MM.1S (cell line): ENCODE measurements at regions not wholly inside any gene's neighbourhood (a gene's known extent, or its start where the extent isn't known, plus 50 kb on each side); places are given as distances from the start of the nearest gene placed in this dataset.

Experiments used
- EZH2phosphoT487 ChIP-seq: fragments of 300-600 bp; sonication (generic); IDR thresholded peaks from 2 replicates; pipeline ENCODE4 v1.6.1; 2018; ENCODE audit warnings: antibody characterized with exemption, low read length
- TF ChIP-seq, protein P1 (sequence below): fragments of 300-600 bp; sonication (generic); IDR thresholded peaks from 2 replicates; pipeline ENCODE4 v1.5.1; 2016; ENCODE audit warnings: antibody characterized with exemption, low read length, mixed read lengths

DNA sequence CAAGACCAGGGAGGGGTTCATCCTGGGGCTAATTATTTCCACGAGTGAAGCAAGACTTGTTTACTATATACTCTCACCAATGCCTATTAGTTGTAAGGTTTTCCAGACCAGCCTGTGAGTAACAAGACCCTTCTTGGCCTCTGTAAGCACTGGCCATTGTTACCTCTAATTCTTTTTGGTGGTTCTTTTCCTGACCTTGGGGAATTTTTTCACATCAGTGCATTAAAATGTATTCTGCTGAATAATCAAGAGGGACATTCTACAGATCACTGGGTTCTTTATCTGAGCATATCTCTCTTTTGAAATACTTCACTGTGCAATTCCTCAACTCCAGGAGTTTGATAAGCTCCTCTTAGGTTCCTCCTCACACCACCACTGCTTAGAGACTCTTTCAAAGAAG lies 909.9 kb upstream of the ACVR2A start:
- no peak for TF ChIP-seq EZH2phosphoT487
- TF ChIP-seq, protein P1, sequence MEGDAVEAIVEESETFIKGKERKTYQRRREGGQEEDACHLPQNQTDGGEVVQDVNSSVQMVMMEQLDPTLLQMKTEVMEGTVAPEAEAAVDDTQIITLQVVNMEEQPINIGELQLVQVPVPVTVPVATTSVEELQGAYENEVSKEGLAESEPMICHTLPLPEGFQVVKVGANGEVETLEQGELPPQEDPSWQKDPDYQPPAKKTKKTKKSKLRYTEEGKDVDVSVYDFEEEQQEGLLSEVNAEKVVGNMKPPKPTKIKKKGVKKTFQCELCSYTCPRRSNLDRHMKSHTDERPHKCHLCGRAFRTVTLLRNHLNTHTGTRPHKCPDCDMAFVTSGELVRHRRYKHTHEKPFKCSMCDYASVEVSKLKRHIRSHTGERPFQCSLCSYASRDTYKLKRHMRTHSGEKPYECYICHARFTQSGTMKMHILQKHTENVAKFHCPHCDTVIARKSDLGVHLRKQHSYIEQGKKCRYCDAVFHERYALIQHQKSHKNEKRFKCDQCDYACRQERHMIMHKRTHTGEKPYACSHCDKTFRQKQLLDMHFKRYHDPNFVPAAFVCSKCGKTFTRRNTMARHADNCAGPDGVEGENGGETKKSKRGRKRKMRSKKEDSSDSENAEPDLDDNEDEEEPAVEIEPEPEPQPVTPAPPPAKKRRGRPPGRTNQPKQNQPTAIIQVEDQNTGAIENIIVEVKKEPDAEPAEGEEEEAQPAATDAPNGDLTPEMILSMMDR: no peak
